ENCODE measurements at regions not wholly inside any gene's neighbourhood (a gene's known extent, or its start where the extent isn't known, plus 50 kb on each side); places are given as distances from the start of the nearest gene placed in this dataset.
"Not testable (repeated sequence)": the region's sequence is repeated elsewhere in the genome, so short reads cannot be mapped to it uniquely, and the experiment has no call there.

DNA sequence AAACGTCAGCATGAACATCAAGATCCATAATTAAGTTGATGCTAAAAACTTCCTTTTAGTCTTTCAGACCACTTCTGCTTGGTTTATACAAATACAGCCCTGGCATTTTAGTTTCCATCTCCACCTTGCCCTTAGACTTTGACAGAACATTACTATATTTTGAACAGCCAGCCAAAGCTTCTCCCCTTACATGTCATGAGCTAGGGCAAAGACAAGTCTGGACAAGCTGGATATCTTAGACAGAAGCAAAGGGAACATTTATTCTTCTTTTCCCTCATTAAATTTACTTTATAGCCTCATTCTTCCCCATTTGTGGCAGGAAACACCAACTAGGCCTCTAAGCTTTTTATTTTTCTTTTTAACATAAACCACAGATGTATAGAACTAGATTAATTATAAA is 403.3 kb downstream of the SUCLG1 start:
- Histone ChIP-seq H2BK120ac (ENCODE audit: low read depth, low read length) (no peak overlapping the region), H3K27ac (ENCODE audit: low read depth, low read length) (no peak overlapping the region), H3K18ac (ENCODE audit: low read length) (no peak overlapping the region), H4K5ac (ENCODE audit: low read length) (no peak overlapping the region), H3K4me2 (ENCODE audit: low read length) (no peak overlapping the region), H4K8ac (ENCODE audit: low read depth, low read length) (no peak overlapping the region), H3K4me1 (ENCODE audit: control insufficient read depth, low read depth, low read length) (no peaks in the 10 kb centered on the region), H3K56ac (ENCODE audit: low read length) (no peak overlapping the region), H3K4ac (ENCODE audit: low read depth, low read length) (no peak overlapping the region), H2AK5ac (ENCODE audit: low read length) (no peak overlapping the region), H3K79me2 (ENCODE audit: control insufficient read depth, insufficient read depth, low read length) (no peaks in the 10 kb centered on the region), H3K79me1 (ENCODE audit: low read length) (no peaks in the 10 kb centered on the region), H3K27me3 (ENCODE audit: insufficient read depth, low read length, poor library complexity) (no peaks in the 10 kb centered on the region), H3K9ac (ENCODE audit: low read length) (no peak overlapping the region), H3K23ac (ENCODE audit: low read length) (no peak overlapping the region), H2BK15ac (replicated peaks; ENCODE audit: low read depth) (no peak overlapping the region), H3K36me3 (ENCODE audit: control insufficient read depth, insufficient read depth, low read length) (no peaks in the 10 kb centered on the region), H3K4me3 (ENCODE audit: low read length) (no peak overlapping the region), H2BK5ac (ENCODE audit: low read length) (no peak overlapping the region)
- DNase-seq, result no peak
- no CpG with 5 or more reads among the region's 1 CpG for WGBS (ENCODE audit: extremely low coverage, insufficient coverage, low lambda C conversion rate)

DNA sequence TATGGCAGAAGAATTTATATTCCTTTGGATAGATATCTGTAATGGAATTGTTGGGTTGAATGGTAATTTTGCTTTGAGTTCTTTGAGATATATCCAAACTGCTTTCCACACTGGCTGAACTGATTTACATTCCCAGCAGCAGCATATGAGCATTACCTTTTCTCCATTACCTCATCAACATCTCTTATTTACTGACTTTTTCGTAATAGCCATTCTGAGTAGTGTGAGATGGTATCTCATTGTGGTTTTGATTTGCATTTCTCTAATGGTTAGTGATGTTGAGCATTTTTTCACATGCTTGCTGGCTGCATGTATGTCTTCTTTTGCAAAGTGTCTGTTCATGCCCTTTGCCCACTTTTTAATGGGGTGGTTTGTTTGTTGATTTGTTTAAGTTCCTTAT is 404.5 kb downstream of the SUCLG1 start:
- H3K36me3 ChIP-seq (ENCODE audit: control insufficient read depth, insufficient read depth, low read length); H3K4me2 ChIP-seq (ENCODE audit: low read length); H3K79me2 ChIP-seq (ENCODE audit: control insufficient read depth, insufficient read depth, low read length); H3K56ac ChIP-seq (ENCODE audit: low read length); H3K27me3 ChIP-seq (ENCODE audit: insufficient read depth, low read length, poor library complexity); H4K8ac ChIP-seq (ENCODE audit: low read depth, low read length); H2BK5ac ChIP-seq (ENCODE audit: low read length); H2AK5ac ChIP-seq (ENCODE audit: low read length); H3K4me3 ChIP-seq (ENCODE audit: low read length); H3K4ac ChIP-seq (ENCODE audit: low read depth, low read length); H3K4me1 ChIP-seq (ENCODE audit: control insufficient read depth, low read depth, low read length); H2BK120ac ChIP-seq (ENCODE audit: low read depth, low read length); DNase-seq; H3K79me1 ChIP-seq (ENCODE audit: low read length); H2BK15ac ChIP-seq (replicated peaks; ENCODE audit: low read depth); H4K5ac ChIP-seq (ENCODE audit: low read length); H3K9ac ChIP-seq (ENCODE audit: low read length); H3K18ac ChIP-seq (ENCODE audit: low read length); H3K27ac ChIP-seq (ENCODE audit: low read depth, low read length); H3K23ac ChIP-seq (ENCODE audit: low read length): not testable (repeated sequence)
- WGBS (ENCODE audit: extremely low coverage, insufficient coverage, low lambda C conversion rate), result no CpG with 5 or more reads among the region's 1 CpG

DNA sequence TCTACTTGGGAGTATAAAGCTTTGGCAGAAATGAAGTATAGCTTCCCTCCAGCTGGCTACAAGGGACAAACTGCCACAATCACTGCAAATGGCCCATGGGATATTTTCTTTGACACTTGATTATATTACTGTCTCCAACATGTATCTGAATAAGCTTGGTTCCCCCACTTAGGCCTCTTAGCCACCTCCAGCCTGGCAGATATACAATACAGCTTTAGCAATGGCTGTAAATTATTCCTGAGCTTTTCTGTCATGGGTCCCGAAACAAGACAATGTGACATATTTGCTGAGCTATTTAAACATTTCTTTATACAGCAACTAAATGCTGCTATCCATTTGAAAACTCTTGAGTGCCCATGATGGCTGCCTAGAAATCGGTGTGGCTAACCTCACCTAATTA is 406.2 kb downstream of the SUCLG1 start:
- Histone ChIP-seq H3K27me3 (ENCODE audit: insufficient read depth, low read length, poor library complexity) (no peaks in the 10 kb centered on the region), H3K56ac (ENCODE audit: low read length) (no peak overlapping the region), H3K36me3 (ENCODE audit: control insufficient read depth, insufficient read depth, low read length) (no peaks in the 10 kb centered on the region), H4K5ac (ENCODE audit: low read length) (no peak overlapping the region), H2BK120ac (ENCODE audit: low read depth, low read length) (no peak overlapping the region), H3K79me2 (ENCODE audit: control insufficient read depth, insufficient read depth, low read length) (no peaks in the 10 kb centered on the region), H2BK5ac (ENCODE audit: low read length) (no peak overlapping the region), H4K8ac (ENCODE audit: low read depth, low read length) (no peak overlapping the region), H3K18ac (ENCODE audit: low read length) (no peak overlapping the region), H3K9ac (ENCODE audit: low read length) (no peak overlapping the region), H3K79me1 (ENCODE audit: low read length) (no peaks in the 10 kb centered on the region), H3K4me2 (ENCODE audit: low read length) (no peak overlapping the region), H3K4ac (ENCODE audit: low read depth, low read length) (no peak overlapping the region), H3K23ac (ENCODE audit: low read length) (no peak overlapping the region), H3K4me3 (ENCODE audit: low read length) (no peak overlapping the region), H3K4me1 (ENCODE audit: control insufficient read depth, low read depth, low read length) (no peaks in the 10 kb centered on the region), H3K27ac (ENCODE audit: low read depth, low read length) (no peak overlapping the region), H2AK5ac (ENCODE audit: low read length) (no peak overlapping the region), H2BK15ac (replicated peaks; ENCODE audit: low read depth) (no peak overlapping the region)
- no CpG with 5 or more reads among the region's 2 CpGs for WGBS (ENCODE audit: extremely low coverage, insufficient coverage, low lambda C conversion rate)
- DNase-seq, result no peak

DNA sequence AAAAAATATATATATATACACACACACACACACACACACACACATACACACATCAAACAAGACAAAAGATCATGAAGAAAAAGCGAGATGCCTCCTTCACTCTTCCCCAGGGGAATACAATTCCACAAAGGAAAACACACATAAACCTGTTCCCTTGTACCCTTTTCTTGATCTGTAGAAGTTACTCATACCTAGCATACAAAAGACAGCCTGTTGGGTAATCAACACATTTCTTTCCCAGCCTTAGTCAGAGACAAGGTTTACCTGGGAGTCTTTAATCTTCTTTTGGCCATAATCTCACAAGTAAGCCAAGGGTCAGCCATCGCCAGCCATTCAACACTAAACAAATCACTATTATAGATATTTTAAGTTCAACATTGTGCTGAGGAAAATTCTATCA is 407.0 kb downstream of the SUCLG1 start:
- no peak overlapping the region for H3K4me2 ChIP-seq (ENCODE audit: low read length)
- H2BK15ac ChIP-seq (replicated peaks; ENCODE audit: low read depth), result no peak overlapping the region
- H3K79me2 ChIP-seq (ENCODE audit: control insufficient read depth, insufficient read depth, low read length), result no peaks in the 10 kb centered on the region
- H4K5ac ChIP-seq (ENCODE audit: low read length), result no peak overlapping the region
- no peak overlapping the region for H3K4ac ChIP-seq (ENCODE audit: low read depth, low read length)
- no CpG with 5 or more reads among the region's 2 CpGs for WGBS (ENCODE audit: extremely low coverage, insufficient coverage, low lambda C conversion rate)
- H3K4me1 ChIP-seq (ENCODE audit: control insufficient read depth, low read depth, low read length), result no peaks in the 10 kb centered on the region
- no peak overlapping the region for H2AK5ac ChIP-seq (ENCODE audit: low read length)
- no peak overlapping the region for H3K9ac ChIP-seq (ENCODE audit: low read length)
- H3K27ac ChIP-seq (ENCODE audit: low read depth, low read length), result no peak overlapping the region
- no peak overlapping the region for H3K18ac ChIP-seq (ENCODE audit: low read length)
- no peak overlapping the region for H2BK5ac ChIP-seq (ENCODE audit: low read length)
- no peak for DNase-seq
- H3K23ac ChIP-seq (ENCODE audit: low read length), result no peak overlapping the region
- H4K8ac ChIP-seq (ENCODE audit: low read depth, low read length), result no peak overlapping the region
- H3K79me1 ChIP-seq (ENCODE audit: low read length), result no peaks in the 10 kb centered on the region
- no peak overlapping the region for H3K56ac ChIP-seq (ENCODE audit: low read length)
- H3K27me3 ChIP-seq (ENCODE audit: insufficient read depth, low read length, poor library complexity), result no peaks in the 10 kb centered on the region
- no peaks in the 10 kb centered on the region for H3K36me3 ChIP-seq (ENCODE audit: control insufficient read depth, insufficient read depth, low read length)
- no peak overlapping the region for H3K4me3 ChIP-seq (ENCODE audit: low read length)
- no peak overlapping the region for H2BK120ac ChIP-seq (ENCODE audit: low read depth, low read length)

DNA sequence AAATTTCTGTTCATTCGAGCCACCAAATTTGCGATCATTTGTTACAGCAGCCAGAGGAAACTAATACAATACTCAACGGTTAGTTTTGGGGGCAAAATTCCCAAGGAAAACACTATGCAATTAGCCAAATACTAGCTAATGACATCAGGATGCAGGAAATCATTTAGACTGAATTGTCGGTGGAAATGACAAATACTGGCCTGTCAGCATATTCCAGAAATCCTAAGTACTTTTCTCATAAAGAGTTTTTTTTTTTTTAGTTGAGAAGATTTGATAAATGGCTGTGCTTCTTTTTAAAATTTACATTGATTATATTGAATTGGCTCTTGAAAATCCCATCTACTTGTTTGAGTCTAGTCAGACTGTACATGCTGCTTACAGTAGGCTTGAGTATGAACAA is 410.1 kb downstream of the SUCLG1 start:
- no peak overlapping the region for H3K18ac ChIP-seq (ENCODE audit: low read length)
- no peak overlapping the region for H4K8ac ChIP-seq (ENCODE audit: low read depth, low read length)
- no peak overlapping the region for H3K4me2 ChIP-seq (ENCODE audit: low read length)
- H3K79me2 ChIP-seq (ENCODE audit: control insufficient read depth, insufficient read depth, low read length), result no peaks in the 10 kb centered on the region
- H2BK5ac ChIP-seq (ENCODE audit: low read length), result no peak overlapping the region
- H3K9ac ChIP-seq (ENCODE audit: low read length), result no peak overlapping the region
- H3K27ac ChIP-seq (ENCODE audit: low read depth, low read length), result no peak overlapping the region
- WGBS (ENCODE audit: extremely low coverage, insufficient coverage, low lambda C conversion rate), result no CpG with 5 or more reads among the region's 4 CpGs
- no peak overlapping the region for H2BK120ac ChIP-seq (ENCODE audit: low read depth, low read length)
- no peak overlapping the region for H2BK15ac ChIP-seq (replicated peaks; ENCODE audit: low read depth)
- no peak overlapping the region for H3K56ac ChIP-seq (ENCODE audit: low read length)
- no peaks in the 10 kb centered on the region for H3K4me1 ChIP-seq (ENCODE audit: control insufficient read depth, low read depth, low read length)
- no peak overlapping the region for H4K5ac ChIP-seq (ENCODE audit: low read length)
- DNase-seq, result no peak
- no peaks in the 10 kb centered on the region for H3K36me3 ChIP-seq (ENCODE audit: control insufficient read depth, insufficient read depth, low read length)
- no peak overlapping the region for H3K23ac ChIP-seq (ENCODE audit: low read length)
- no peak overlapping the region for H2AK5ac ChIP-seq (ENCODE audit: low read length)
- no peaks in the 10 kb centered on the region for H3K79me1 ChIP-seq (ENCODE audit: low read length)
- H3K4ac ChIP-seq (ENCODE audit: low read depth, low read length), result no peak overlapping the region
- no peaks in the 10 kb centered on the region for H3K27me3 ChIP-seq (ENCODE audit: insufficient read depth, low read length, poor library complexity)
- no peak overlapping the region for H3K4me3 ChIP-seq (ENCODE audit: low read length)

DNA sequence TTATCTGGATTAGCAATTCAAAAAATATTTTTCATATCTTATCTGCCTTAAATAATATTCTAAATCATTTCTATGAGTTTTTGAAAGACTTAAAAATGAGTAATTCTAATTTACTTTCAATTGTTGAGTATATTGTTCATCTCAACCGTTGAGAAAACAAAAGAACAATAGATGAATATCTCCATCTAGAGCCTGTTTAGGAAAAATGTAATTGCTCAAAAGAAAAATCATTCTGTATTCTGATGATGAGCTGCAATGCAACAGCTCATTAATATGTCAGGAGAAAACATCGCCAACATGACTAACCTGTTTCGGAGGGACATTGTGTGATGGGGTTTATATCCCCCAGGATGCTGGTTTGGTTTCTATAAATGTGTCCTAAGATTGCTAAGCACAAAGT is 417.6 kb downstream of the SUCLG1 start:
- no peak overlapping the region for H2BK15ac ChIP-seq (replicated peaks; ENCODE audit: low read depth)
- no peak for DNase-seq
- no peaks in the 10 kb centered on the region for H3K79me1 ChIP-seq (ENCODE audit: low read length)
- no peaks in the 10 kb centered on the region for H3K36me3 ChIP-seq (ENCODE audit: control insufficient read depth, insufficient read depth, low read length)
- peaks cover 6% of the 10 kb centered on the region for H3K4me1 ChIP-seq (ENCODE audit: control insufficient read depth, low read depth, low read length)
- H2BK5ac ChIP-seq (ENCODE audit: low read length), result no peak overlapping the region
- no peak overlapping the region for H3K27ac ChIP-seq (ENCODE audit: low read depth, low read length)
- H3K56ac ChIP-seq (ENCODE audit: low read length), result no peak overlapping the region
- no peak overlapping the region for H2BK120ac ChIP-seq (ENCODE audit: low read depth, low read length)
- H3K4me3 ChIP-seq (ENCODE audit: low read length), result no peak overlapping the region
- no peak overlapping the region for H4K5ac ChIP-seq (ENCODE audit: low read length)
- no peaks in the 10 kb centered on the region for H3K27me3 ChIP-seq (ENCODE audit: insufficient read depth, low read length, poor library complexity)
- no peak overlapping the region for H3K4ac ChIP-seq (ENCODE audit: low read depth, low read length)
- no CpG with 5 or more reads among the region's 3 CpGs for WGBS (ENCODE audit: extremely low coverage, insufficient coverage, low lambda C conversion rate)
- no peak overlapping the region for H2AK5ac ChIP-seq (ENCODE audit: low read length)
- H3K9ac ChIP-seq (ENCODE audit: low read length), result no peak overlapping the region
- no peak overlapping the region for H3K18ac ChIP-seq (ENCODE audit: low read length)
- H4K8ac ChIP-seq (ENCODE audit: low read depth, low read length), result no peak overlapping the region
- H3K4me2 ChIP-seq (ENCODE audit: low read length), result no peak overlapping the region
- no peaks in the 10 kb centered on the region for H3K79me2 ChIP-seq (ENCODE audit: control insufficient read depth, insufficient read depth, low read length)
- H3K23ac ChIP-seq (ENCODE audit: low read length), result no peak overlapping the region

Data from mesendoderm (in vitro differentiated cells).